ENCODE measurements at regions not wholly inside any gene's neighbourhood (a gene's known extent, or its start where the extent isn't known, plus 50 kb on each side); places are given as distances from the start of the nearest gene placed in this dataset.

GRCh38 chr20:55596431-55596830, 408.9 kb downstream of the CBLN4 start:
- TF ChIP-seq REST (IDR thresholded peaks at IDR 0.05; ENCODE audit: low read depth): no peak
- TF ChIP-seq NFIC (IDR thresholded peaks at IDR 0.05): no peak
- no peak for TF ChIP-seq YY1 (IDR thresholded peaks at IDR 0.05; ENCODE audit: low read depth)
- TF ChIP-seq TEAD4 (IDR thresholded peaks at IDR 0.05): no peak
- TF ChIP-seq EP300 (IDR thresholded peaks at IDR 0.05; ENCODE audit: borderline replicate concordance): no peak
- no peak for TF ChIP-seq ZBTB7A (IDR thresholded peaks at IDR 0.05; ENCODE audit: low read depth)
- TF ChIP-seq USF1 (IDR thresholded peaks at IDR 0.05): no peak
- TF ChIP-seq RAD21 (IDR thresholded peaks at IDR 0.05; ENCODE audit: low read depth): no peak
- TF ChIP-seq MAX (IDR thresholded peaks at IDR 0.05): no peak
- TF ChIP-seq CEBPB (IDR thresholded peaks at IDR 0.05): no peak
- TF ChIP-seq CREB1 (IDR thresholded peaks at IDR 0.05; ENCODE audit: low read depth): no peak
